ENCODE measurements at regions not wholly inside any gene's neighbourhood (a gene's known extent, or its start where the extent isn't known, plus 50 kb on each side); places are given as distances from the start of the nearest gene placed in this dataset.

DNA sequence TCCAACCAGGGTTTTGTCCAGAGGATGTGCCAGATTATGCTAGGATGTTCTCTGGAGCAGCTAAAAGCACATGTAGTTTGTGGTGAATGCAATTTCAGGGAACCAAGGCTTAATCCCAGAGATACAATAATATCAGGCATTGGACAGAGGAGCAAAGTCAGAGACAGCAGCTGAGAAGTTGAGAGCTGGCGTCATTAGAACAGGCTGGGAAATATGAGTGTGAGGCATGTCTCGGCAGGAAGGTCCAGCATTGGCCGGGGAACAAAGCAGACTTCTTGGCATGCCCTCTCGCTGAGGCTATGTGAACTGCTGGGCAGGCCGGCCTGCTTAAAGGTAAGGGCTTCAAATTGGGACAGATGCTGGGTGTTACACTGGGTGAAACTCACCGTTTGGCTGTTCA, 125.4 kb downstream of the CAND1 start:
- Mint-ChIP-seq H3K9me3 (no peaks in the 10 kb centered on the region), H3K4me3 (no peak overlapping the region), H3K4me1 (no peaks in the 10 kb centered on the region), H3K27me3 (ENCODE audit: insufficient read depth) (peaks cover 5% of the 10 kb centered on the region), H3K36me3 (ENCODE audit: low read depth) (no peaks in the 10 kb centered on the region), H3K27ac (no peak overlapping the region)
- Histone ChIP-seq H3K4me3 (ENCODE audit: low read length) (no peak overlapping the region), H3K27me3 (ENCODE audit: control insufficient read depth, insufficient read depth, low read length, poor library complexity, severe bottlenecking) (peaks cover 19% of the 10 kb centered on the region), H3K9ac (ENCODE audit: extremely low read depth, low read length, poor library complexity, severe bottlenecking) (no peak overlapping the region), H3K4me1 (ENCODE audit: control insufficient read depth, insufficient read depth, low read length) (no peaks in the 10 kb centered on the region), H3K27ac (ENCODE audit: low read depth, low read length) (no peak overlapping the region), H3K9me3 (ENCODE audit: control insufficient read depth, low read length) (no peaks in the 10 kb centered on the region), H3K36me3 (ENCODE audit: control insufficient read depth, insufficient read depth, low read length) (no peaks in the 10 kb centered on the region)
- DNase-seq = peak; percentile 58
- TF ChIP-seq, protein P1, sequence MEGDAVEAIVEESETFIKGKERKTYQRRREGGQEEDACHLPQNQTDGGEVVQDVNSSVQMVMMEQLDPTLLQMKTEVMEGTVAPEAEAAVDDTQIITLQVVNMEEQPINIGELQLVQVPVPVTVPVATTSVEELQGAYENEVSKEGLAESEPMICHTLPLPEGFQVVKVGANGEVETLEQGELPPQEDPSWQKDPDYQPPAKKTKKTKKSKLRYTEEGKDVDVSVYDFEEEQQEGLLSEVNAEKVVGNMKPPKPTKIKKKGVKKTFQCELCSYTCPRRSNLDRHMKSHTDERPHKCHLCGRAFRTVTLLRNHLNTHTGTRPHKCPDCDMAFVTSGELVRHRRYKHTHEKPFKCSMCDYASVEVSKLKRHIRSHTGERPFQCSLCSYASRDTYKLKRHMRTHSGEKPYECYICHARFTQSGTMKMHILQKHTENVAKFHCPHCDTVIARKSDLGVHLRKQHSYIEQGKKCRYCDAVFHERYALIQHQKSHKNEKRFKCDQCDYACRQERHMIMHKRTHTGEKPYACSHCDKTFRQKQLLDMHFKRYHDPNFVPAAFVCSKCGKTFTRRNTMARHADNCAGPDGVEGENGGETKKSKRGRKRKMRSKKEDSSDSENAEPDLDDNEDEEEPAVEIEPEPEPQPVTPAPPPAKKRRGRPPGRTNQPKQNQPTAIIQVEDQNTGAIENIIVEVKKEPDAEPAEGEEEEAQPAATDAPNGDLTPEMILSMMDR (conservative IDR thresholded peaks at IDR 0.05) = peak; percentile 32
- 60 to 78% methylated on average over 2 to 6 of the region's 6 CpGs for WGBS, 2 experiments (ENCODE audit: insufficient coverage in 1 of 2, insufficient read length in 1 of 2)

- H3K9ac ChIP-seq (ENCODE audit: extremely low read depth, low read length, poor library complexity, severe bottlenecking) = no peak overlapping the region
- peaks cover 9% of the 10 kb centered on the region for H3K9me3 Mint-ChIP-seq
- 87% methylated on average over 3 of the region's 4 CpGs; no CpG with 5 or more reads in 1 of the 2 experiments for whole genome bisulfite sequencing, 2 experiments (ENCODE audit: insufficient coverage in 1 of 2, insufficient read length in 1 of 2)
- no peaks in the 10 kb centered on the region for H3K4me1 Mint-ChIP-seq
- peaks cover 8% of the 10 kb centered on the region for H3K9me3 ChIP-seq (ENCODE audit: control insufficient read depth, low read length)
- no peaks in the 10 kb centered on the region for H3K27me3 ChIP-seq (ENCODE audit: control insufficient read depth, insufficient read depth, low read length, poor library complexity, severe bottlenecking)
- H3K36me3 ChIP-seq (ENCODE audit: control insufficient read depth, insufficient read depth, low read length) = no peaks in the 10 kb centered on the region
- no peaks in the 10 kb centered on the region for H3K4me1 ChIP-seq (ENCODE audit: control insufficient read depth, insufficient read depth, low read length)
- no peak overlapping the region for H3K4me3 Mint-ChIP-seq
- no peak overlapping the region for H3K27ac ChIP-seq (ENCODE audit: low read depth, low read length)
- no peaks in the 10 kb centered on the region for H3K36me3 Mint-ChIP-seq (ENCODE audit: low read depth)
- peaks cover 3% of the 10 kb centered on the region for H3K27me3 Mint-ChIP-seq (ENCODE audit: insufficient read depth)
- no peak overlapping the region for H3K4me3 ChIP-seq (ENCODE audit: low read length)
- no peak overlapping the region for H3K27ac Mint-ChIP-seq
- no peak for DNase-seq
- TF ChIP-seq, protein P1 (conservative IDR thresholded peaks at IDR 0.05) = no peak
Measured at GRCh38 chr12:67400742-67401141, 131.6 kb downstream of the CAND1 start.

- no peak overlapping the region for H3K27ac Mint-ChIP-seq
- H3K9me3 Mint-ChIP-seq = peaks cover 17% of the 10 kb centered on the region
- 92 to 93% methylated on average over 2 of the region's 2 CpGs for WGBS, 2 experiments (ENCODE audit: insufficient coverage in 1 of 2, insufficient read length in 1 of 2)
- peaks cover 5% of the 10 kb centered on the region for H3K27me3 ChIP-seq (ENCODE audit: control insufficient read depth, insufficient read depth, low read length, poor library complexity, severe bottlenecking)
- DNase-seq = no peak
- H3K4me3 Mint-ChIP-seq = no peak overlapping the region
- TF ChIP-seq, protein P1 (conservative IDR thresholded peaks at IDR 0.05) = no peak
- no peak overlapping the region for H3K9ac ChIP-seq (ENCODE audit: extremely low read depth, low read length, poor library complexity, severe bottlenecking)
- no peaks in the 10 kb centered on the region for H3K36me3 ChIP-seq (ENCODE audit: control insufficient read depth, insufficient read depth, low read length)
- H3K27ac ChIP-seq (ENCODE audit: low read depth, low read length) = no peak overlapping the region
- H3K4me1 Mint-ChIP-seq = peaks cover 8% of the 10 kb centered on the region
- no peaks in the 10 kb centered on the region for H3K36me3 Mint-ChIP-seq (ENCODE audit: low read depth)
- H3K9me3 ChIP-seq (ENCODE audit: control insufficient read depth, low read length) = peaks cover 10% of the 10 kb centered on the region
- peaks cover 23% of the 10 kb centered on the region for H3K27me3 Mint-ChIP-seq (ENCODE audit: insufficient read depth)
- H3K4me3 ChIP-seq (ENCODE audit: low read length) = no peak overlapping the region
- no peaks in the 10 kb centered on the region for H3K4me1 ChIP-seq (ENCODE audit: control insufficient read depth, insufficient read depth, low read length)
Measured at GRCh38 chr12:67410246-67410645, 141.1 kb downstream of the CAND1 start.

All from endodermal cell (in vitro differentiated cells).